OCI-LY7 (cell line): ENCODE measurements at regions not wholly inside any gene's neighbourhood (a gene's known extent, or its start where the extent isn't known, plus 50 kb on each side); places are given as distances from the start of the nearest gene placed in this dataset.
A peak's percentile ranks its signal among the peaks of the same experiment; 100 is the strongest.

Experiments used
- CTCF ChIP-seq: fragments of 200-600 bp; sonication (generic); conservative IDR thresholded peaks from 2 replicates; pipeline ENCODE4 v1.5.1; 2014; ENCODE audit warnings: mild to moderate bottlenecking, antibody characterized with exemption, low read length, moderate library complexity, mixed read lengths
- EZH2phosphoT487 ChIP-seq: fragments of 200-600 bp; sonication (generic); IDR thresholded peaks from 2 replicates; pipeline ENCODE4 v1.6.1; 2018; ENCODE audit warnings: low read depth, borderline replicate concordance, mild to moderate bottlenecking, mixed run types, antibody characterized with exemption, low read length, moderate library complexity, mixed read lengths

DNA sequence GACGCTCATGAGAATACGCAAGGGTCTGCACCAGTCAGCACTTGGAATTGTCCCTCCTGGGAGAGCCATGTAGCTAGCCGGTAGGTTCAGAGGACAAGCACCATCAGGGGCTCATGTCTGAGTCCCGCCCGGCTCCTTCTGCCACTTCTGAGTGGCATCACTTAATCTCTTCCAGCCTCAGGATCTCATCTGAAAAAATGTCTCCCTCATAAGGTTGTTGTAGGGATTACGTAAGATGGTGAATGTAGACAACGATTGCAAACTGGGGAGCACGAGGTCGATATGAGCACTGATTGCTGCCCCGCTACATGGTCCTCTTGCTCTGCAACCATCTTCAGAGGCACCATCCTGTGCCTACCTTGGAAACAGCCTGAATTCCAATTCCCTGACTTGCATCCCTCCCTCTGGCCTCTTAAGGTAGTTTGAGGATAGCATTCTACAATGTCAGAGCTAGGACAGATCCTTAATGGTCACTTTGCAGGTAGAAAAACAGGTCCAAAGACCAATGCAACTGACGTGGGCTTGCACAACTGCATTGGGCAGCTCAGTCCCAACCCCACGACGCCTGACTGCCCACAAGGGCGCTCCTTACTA is 115.8 kb upstream of the TMEM45B start:
- TF ChIP-seq CTCF (0 out of 2 replicates have a peak, but pooled peaks have one; percentile 19), EZH2phosphoT487 (no peak)
